Lung (tissue), 11 donors: ENCODE measurements at regions not wholly inside any gene's neighbourhood (a gene's known extent, or its start where the extent isn't known, plus 50 kb on each side); places are given as distances from the start of the nearest gene placed in this dataset.

Source experiments
- ATAC-seq: fragments of 200-7000 bp; cut with Tn5 transposase; one replicate; pipeline ENCODE4 v1.9.1; 2020; ENCODE audit warnings: moderate number of reproducible peaks; ENCODE audit not compliant: insufficient read depth, low FRiP score
- DNase-seq, 3 donors: peaks; one replicate each; pipeline ENCODE4 v3.0.0-alpha.2; 2013 to 2017
- H3K27ac ChIP-seq, 2 donors: one replicate each; pipeline ENCODE4 v1.5.1; 2013; ENCODE audit warnings: mild to moderate bottlenecking in 2 of 2, moderate library complexity in 2 of 2, control low read depth in 1 of 2, inconsistent platforms in 1 of 2, low read depth in 1 of 2, low read length in 1 of 2
- H3K27me3 ChIP-seq, 3 donors: one replicate each; pipeline ENCODE4 v1.5.1; 2013; ENCODE audit warnings: low read length in 2 of 3; ENCODE audit not compliant: control insufficient read depth in 3 of 3, insufficient read depth in 3 of 3
- H3K36me3 ChIP-seq, 4 donors: one replicate each; pipeline ENCODE4 v1.5.1; 2013; ENCODE audit warnings: low read length in 4 of 4, mild to moderate bottlenecking in 1 of 4, moderate library complexity in 1 of 4; ENCODE audit not compliant: control insufficient read depth in 4 of 4, insufficient read depth in 4 of 4
- H3K4me1 ChIP-seq, 5 donors: one replicate each; pipeline ENCODE4 v1.5.1; 2013; ENCODE audit warnings: low read length in 5 of 5, mild to moderate bottlenecking in 2 of 5, moderate library complexity in 1 of 5; ENCODE audit not compliant: control insufficient read depth in 5 of 5, insufficient read depth in 5 of 5
- H3K4me3 ChIP-seq: one replicate; pipeline ENCODE4 v1.5.1; 2013; ENCODE audit warnings: mild to moderate bottlenecking, control low read depth, moderate library complexity
- H3K9ac ChIP-seq, 2 donors: one replicate each; pipeline ENCODE4 v1.5.1; 2013; ENCODE audit warnings: low read length in 2 of 2, control low read depth in 1 of 2; ENCODE audit not compliant: insufficient read depth in 1 of 2
- H3K9me3 ChIP-seq, 4 donors: one replicate each; pipeline ENCODE4 v1.5.1; 2013; ENCODE audit warnings: low read length in 3 of 4, mild to moderate bottlenecking in 1 of 4, moderate library complexity in 1 of 4; ENCODE audit not compliant: control insufficient read depth in 4 of 4, insufficient read depth in 3 of 4
- CTCF ChIP-seq: IDR thresholded peaks from 2 replicates; pipeline ENCODE4 v1.5.1; 2012; ENCODE audit warnings: mild to moderate bottlenecking; ENCODE audit errors: control extremely low read depth, extremely low read depth
- WGBS, 2 donors: extraction: QIAGEN DNeasy Blood & Tissue Kit; methylation state at CpG; one replicate each; pipeline ENCODE4 v1.1.7; 2013; 5-methylcytosine and 5-hydroxymethylcytosine counted together
- donor health status: control.
- donor health status: control.
- donor health status: Bipolar disorder and iron deficiency.
- donor health status: healthy.
- donor health status: DM: yes; HTN: yes; CAD: no.

GRCh38 chr4:27619435-27619834 lies 758.8 kb downstream of the STIM2 start:
- no peak for ATAC-seq
- Histone ChIP-seq H3K36me3 (no peaks in the 10 kb centered on the region), H3K4me1 (peaks cover 0 to 3% (median 0%) of the 10 kb centered on the region in 5 donors), H3K27me3 (no peaks in the 10 kb centered on the region), H3K27ac (no peak overlapping the region), H3K9me3 (no peaks in the 10 kb centered on the region), H3K4me3 (no peak overlapping the region), H3K9ac (no peak overlapping the region)
- TF ChIP-seq CTCF: no peak
- no peak for DNase-seq

GRCh38 chr4:27620886-27621285 lies 760.2 kb downstream of the STIM2 start:
- no peaks in the 10 kb centered on the region for H3K9me3 ChIP-seq
- no peak overlapping the region for H3K27ac ChIP-seq
- ATAC-seq: no peak
- no peak for DNase-seq
- H3K4me3 ChIP-seq: no peak overlapping the region
- peaks cover 0 to 3% (median 0%) of the 10 kb centered on the region in 5 donors for H3K4me1 ChIP-seq
- H3K9ac ChIP-seq: no peak overlapping the region
- TF ChIP-seq CTCF: no peak
- H3K27me3 ChIP-seq: no peaks in the 10 kb centered on the region
- H3K36me3 ChIP-seq: no peaks in the 10 kb centered on the region

DNA sequence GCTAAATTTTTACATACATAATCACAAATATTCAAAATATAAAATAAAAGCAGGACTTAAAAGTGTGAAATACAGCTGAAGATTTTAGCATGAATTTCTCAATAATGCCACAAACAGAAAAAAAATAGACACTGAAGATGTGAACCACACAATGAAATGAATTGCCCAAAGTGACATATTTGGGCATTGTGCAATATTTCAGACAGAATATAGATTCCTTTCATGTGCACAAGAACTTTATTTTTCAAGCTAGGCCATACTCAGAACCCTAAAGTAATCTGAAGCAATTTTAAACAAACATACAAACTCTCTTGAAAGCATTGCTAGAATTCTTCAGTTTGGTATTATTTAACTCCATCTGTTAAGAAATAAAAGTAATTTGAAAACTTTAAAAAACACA lies 764.1 kb downstream of the STIM2 start:
- no peak overlapping the region for H3K9ac ChIP-seq
- no peaks in the 10 kb centered on the region for H3K36me3 ChIP-seq
- peak in 2 of 3 donors; percentile 2 to 13 for DNase-seq
- no peaks in the 10 kb centered on the region for H3K27me3 ChIP-seq
- ATAC-seq: no peak
- H3K27ac ChIP-seq: no peak overlapping the region
- H3K4me3 ChIP-seq: no peak overlapping the region
- H3K4me1 ChIP-seq: peaks cover 0 to 3% (median 0%) of the 10 kb centered on the region in 5 donors
- no peak for TF ChIP-seq CTCF
- no peaks in the 10 kb centered on the region for H3K9me3 ChIP-seq

GRCh38 chr4:27628609-27629008 lies 768.0 kb downstream of the STIM2 start:
- Histone ChIP-seq H3K27me3 (no peaks in the 10 kb centered on the region), H3K9ac (no peak overlapping the region), H3K4me1 (peaks cover 0 to 4% (median 0%) of the 10 kb centered on the region in 5 donors), H3K4me3 (no peak overlapping the region), H3K9me3 (no peaks in the 10 kb centered on the region), H3K27ac (no peak overlapping the region), H3K36me3 (no peaks in the 10 kb centered on the region)
- DNase-seq (no peak), ATAC-seq (no peak)
- no peak for TF ChIP-seq CTCF
- 84 to 88% methylated on average over 4 of the region's 4 CpGs for WGBS, 2 donors
